HEK293T (cell line): ENCODE measurements at regions not wholly inside any gene's neighbourhood (a gene's known extent, or its start where the extent isn't known, plus 50 kb on each side); places are given as distances from the start of the nearest gene placed in this dataset.

Source experiments
- BHLHE40 ChIP-seq: fragments of 450-650 bp; IDR thresholded peaks from 2 replicates; pipeline ENCODE4 v1.6.1; 2016; ENCODE audit warnings: mild to moderate bottlenecking, moderate library complexity, borderline replicate concordance
- FOXA1 ChIP-seq: fragments of 450-650 bp; IDR thresholded peaks from 2 replicates; pipeline ENCODE4 v1.6.1; 2016; ENCODE audit warnings: mild to moderate bottlenecking
- FOXK2 ChIP-seq: fragments of 450-650 bp; IDR thresholded peaks from 2 replicates; pipeline ENCODE4 v1.6.1; 2016; ENCODE audit warnings: mild to moderate bottlenecking
- FOXM1 ChIP-seq: fragments of 450-650 bp; IDR thresholded peaks from 2 replicates; pipeline ENCODE4 v1.6.1; 2017; ENCODE audit warnings: mild to moderate bottlenecking, borderline replicate concordance
- HDGF ChIP-seq: fragments of 450-650 bp; IDR thresholded peaks from 2 replicates; pipeline ENCODE4 v1.6.1; 2017; ENCODE audit warnings: antibody characterized with exemption, borderline replicate concordance
- NFRKB ChIP-seq: fragments of 450-650 bp; IDR thresholded peaks from 2 replicates; pipeline ENCODE4 v1.6.1; 2016; ENCODE audit warnings: mild to moderate bottlenecking, moderate library complexity
- SP1 ChIP-seq: fragments of 450-650 bp; IDR thresholded peaks from 2 replicates; pipeline ENCODE4 v1.6.1; 2017
- SUZ12 ChIP-seq: fragments of 450-650 bp; IDR thresholded peaks from 2 replicates; pipeline ENCODE4 v1.6.1; 2016; ENCODE audit warnings: mild to moderate bottlenecking
- TARDBP ChIP-seq: fragments of 450-650 bp; IDR thresholded peaks from 2 replicates; pipeline ENCODE4 v1.6.1; 2016
- ZNF384 ChIP-seq: fragments of 450-650 bp; IDR thresholded peaks from 2 replicates; pipeline ENCODE4 v1.6.1; 2016
- TF ChIP-seq, protein P1 (sequence below): fragments of 450-650 bp; IDR thresholded peaks from 2 replicates; pipeline ENCODE4 v1.6.1; 2016

DNA sequence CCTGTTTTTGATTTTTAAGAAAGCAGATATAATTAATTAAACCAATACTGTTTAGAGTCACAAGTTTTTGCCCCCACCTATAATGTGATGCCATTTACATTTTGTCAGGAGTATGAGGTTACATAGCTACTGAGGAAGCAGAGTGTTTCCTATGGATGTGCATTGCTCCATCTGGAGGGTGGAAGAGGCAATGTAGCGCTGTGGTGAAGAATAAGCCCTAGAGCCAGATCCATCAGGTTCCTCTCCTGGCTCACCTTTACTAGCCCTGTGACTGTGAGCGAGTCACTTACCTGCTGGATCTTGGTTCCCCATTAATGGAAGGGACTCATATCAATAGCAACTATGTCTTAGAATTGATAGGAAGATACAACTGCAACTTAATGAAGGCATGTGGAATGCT is 216.0 kb downstream of the GPAM start:
- TF ChIP-seq BHLHE40 (no peak), FOXK2 (no peak), SP1 (no peak), TARDBP (no peak), SUZ12 (no peak), FOXA1 (no peak), HDGF (no peak), FOXM1 (no peak), ZNF384 (no peak), NFRKB (no peak)
- TF ChIP-seq, protein P1, sequence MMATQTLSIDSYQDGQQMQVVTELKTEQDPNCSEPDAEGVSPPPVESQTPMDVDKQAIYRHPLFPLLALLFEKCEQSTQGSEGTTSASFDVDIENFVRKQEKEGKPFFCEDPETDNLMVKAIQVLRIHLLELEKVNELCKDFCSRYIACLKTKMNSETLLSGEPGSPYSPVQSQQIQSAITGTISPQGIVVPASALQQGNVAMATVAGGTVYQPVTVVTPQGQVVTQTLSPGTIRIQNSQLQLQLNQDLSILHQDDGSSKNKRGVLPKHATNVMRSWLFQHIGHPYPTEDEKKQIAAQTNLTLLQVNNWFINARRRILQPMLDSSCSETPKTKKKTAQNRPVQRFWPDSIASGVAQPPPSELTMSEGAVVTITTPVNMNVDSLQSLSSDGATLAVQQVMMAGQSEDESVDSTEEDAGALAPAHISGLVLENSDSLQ: no peak
